DMS79 (cell line): ENCODE measurements at regions not wholly inside any gene's neighbourhood (a gene's known extent, or its start where the extent isn't known, plus 50 kb on each side); places are given as distances from the start of the nearest gene placed in this dataset.
A peak's percentile ranks its signal among the peaks of the same experiment; 100 is the strongest.
"Not testable (repeated sequence)": the region's sequence is repeated elsewhere in the genome, so short reads cannot be mapped to it uniquely, and the experiment has no call there.

Source experiments
- DNase-seq: peaks from one replicate; lab custom pipeline; 2025; lab: John Stamatoyannopoulos, UW

- DNase-seq = no peak
Measured at GRCh38 chr6:21742238-21742660, 148.7 kb downstream of the SOX4 start.

- no peak for DNase-seq
Measured at GRCh38 chr6:21744331-21744730, 150.8 kb downstream of the SOX4 start.

- DNase-seq = no peak
Measured at GRCh38 chr6:21745543-21746337, 152.2 kb downstream of the SOX4 start.

- DNase-seq = no peak
Measured at GRCh38 chr6:21747441-21747840, 153.9 kb downstream of the SOX4 start.

- peak; percentile 80 for DNase-seq
Measured at GRCh38 chr6:21748343-21749056, 154.9 kb downstream of the SOX4 start.

- DNase-seq = peak; percentile 99
Measured at GRCh38 chr6:21749754-21750153, 156.2 kb downstream of the SOX4 start.

GRCh38 chr6:21750575-21750974 is 157.0 kb downstream of the SOX4 start:
- DNase-seq = peak; percentile 39

GRCh38 chr6:21751608-21752007 is 158.1 kb downstream of the SOX4 start:
- no peak for DNase-seq

- DNase-seq = no peak
Measured at GRCh38 chr6:21752054-21752811, 158.7 kb downstream of the SOX4 start.

GRCh38 chr6:21753241-21754108 is 159.9 kb downstream of the SOX4 start:
- no peak for DNase-seq

GRCh38 chr6:21754891-21755290 is 161.3 kb downstream of the SOX4 start:
- DNase-seq = no peak

- no peak for DNase-seq
Measured at GRCh38 chr6:21756487-21756886, 162.9 kb downstream of the SOX4 start.

GRCh38 chr6:21757392-21757791 is 163.8 kb downstream of the SOX4 start:
- DNase-seq = not testable (repeated sequence)

- DNase-seq = no peak
Measured at GRCh38 chr6:21759721-21760120, 166.2 kb downstream of the SOX4 start.

- DNase-seq = not testable (repeated sequence)
Measured at GRCh38 chr6:21761053-21761730, 167.6 kb downstream of the SOX4 start.

- DNase-seq = no peak
Measured at GRCh38 chr6:21764989-21765388, 171.4 kb downstream of the SOX4 start.

- DNase-seq = no peak
Measured at GRCh38 chr6:21767891-21768648, 174.5 kb downstream of the SOX4 start.

GRCh38 chr6:21769405-21769861 is 175.9 kb downstream of the SOX4 start:
- DNase-seq = no peak

- DNase-seq = no peak
Measured at GRCh38 chr6:21769968-21770367, 176.4 kb downstream of the SOX4 start.

- no peak for DNase-seq
Measured at GRCh38 chr6:21771626-21772320, 178.2 kb downstream of the SOX4 start.
